COLO829 (cell line): ENCODE measurements at regions not wholly inside any gene's neighbourhood (a gene's known extent, or its start where the extent isn't known, plus 50 kb on each side); places are given as distances from the start of the nearest gene placed in this dataset.
A peak's percentile ranks its signal among the peaks of the same experiment; 100 is the strongest.

ENCODE experiments used
- DNase-seq: peaks from one replicate; pipeline ENCODE4 v3.0.0; 2012; ENCODE audit warnings: low spot score

DNA sequence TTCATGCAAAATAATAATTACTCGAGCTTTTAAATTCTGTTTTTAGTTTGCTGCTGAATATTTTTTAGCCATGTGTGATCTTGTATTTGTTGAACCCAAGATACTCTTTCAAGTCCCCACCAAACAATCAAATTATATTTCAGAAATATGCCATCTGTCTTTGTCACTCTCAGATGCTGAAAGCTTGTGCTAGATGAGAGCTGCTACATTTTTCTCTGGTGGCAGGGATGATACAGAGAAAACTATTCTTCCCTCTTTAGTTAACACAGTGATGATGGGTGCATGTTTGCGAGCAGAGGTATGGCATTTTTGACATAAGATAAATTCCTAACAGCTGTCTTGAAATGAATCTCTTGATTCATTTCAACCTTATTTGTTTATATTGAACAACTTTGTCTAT is 100.6 kb upstream of the NPHP3 start:
- DNase-seq = no peak

- DNase-seq = no peak
Observed at GRCh38 chr3:132822266-132822665, 100.1 kb upstream of the NPHP3 start.

- DNase-seq = no peak
Observed at GRCh38 chr3:132821314-132821713, 99.1 kb upstream of the NPHP3 start.

DNA sequence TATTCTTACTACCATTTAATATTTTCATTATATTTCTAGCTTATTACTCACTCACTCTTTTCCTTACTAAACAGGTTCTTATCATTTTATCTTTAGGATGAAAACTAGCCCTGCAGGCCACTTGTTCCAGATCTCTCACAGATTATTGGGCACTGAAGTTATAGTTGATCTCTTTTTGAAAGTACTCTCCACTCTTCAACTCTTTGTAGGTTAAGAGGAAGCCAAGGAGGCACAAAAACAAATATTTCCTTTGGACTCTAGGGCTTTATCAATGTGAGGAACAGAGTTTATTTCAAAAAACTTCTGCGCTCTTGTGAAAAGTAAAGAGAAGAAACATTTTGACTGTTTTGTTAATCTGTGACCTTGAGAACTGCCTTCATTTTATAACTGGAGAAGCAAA is 96.0 kb upstream of the NPHP3 start:
- DNase-seq = no peak

GRCh38 chr3:132817646-132818177 is 95.5 kb upstream of the NPHP3 start:
- no peak for DNase-seq

DNA sequence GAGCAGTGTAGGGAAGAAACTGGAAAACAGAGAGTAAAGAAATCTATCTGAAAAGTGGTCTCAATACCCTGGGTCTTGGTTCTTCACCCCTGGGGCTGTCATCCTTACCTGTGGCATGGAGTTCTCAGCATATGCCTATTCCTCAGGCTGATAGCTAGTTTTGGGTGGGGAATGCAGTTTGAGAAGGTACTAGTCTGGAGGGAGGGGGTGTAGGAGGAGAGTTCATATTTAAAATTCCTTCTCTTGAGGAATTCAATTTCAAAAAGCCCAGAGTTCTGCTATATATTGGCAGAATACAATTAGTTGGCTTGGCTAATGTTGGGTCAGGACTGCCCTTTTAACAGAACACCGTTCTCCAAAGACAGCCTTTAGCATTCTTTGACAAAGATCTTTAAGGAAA is 82.9 kb upstream of the NPHP3 start:
- DNase-seq = no peak

DNA sequence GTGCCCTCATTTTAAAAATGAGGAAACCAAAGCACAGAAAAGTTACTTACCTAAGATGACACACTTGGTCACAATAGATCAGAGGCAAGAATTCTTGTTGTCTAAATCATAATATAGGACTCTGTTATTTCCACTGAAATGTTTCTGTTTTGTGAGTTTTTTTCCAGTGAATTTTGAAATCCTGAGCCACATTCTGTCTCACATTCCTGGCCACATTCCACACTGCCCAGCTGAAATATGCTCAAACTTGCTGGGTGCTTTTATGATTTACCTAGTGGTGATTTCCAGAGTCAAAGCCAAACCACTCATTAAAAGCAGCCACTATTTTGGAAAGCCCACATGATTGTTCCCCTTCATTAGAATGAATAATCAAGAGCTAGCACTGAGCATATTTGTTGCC is 82.3 kb upstream of the NPHP3 start:
- no peak for DNase-seq

- DNase-seq = no peak
Observed at GRCh38 chr3:132803889-132804288, 81.7 kb upstream of the NPHP3 start.

DNA sequence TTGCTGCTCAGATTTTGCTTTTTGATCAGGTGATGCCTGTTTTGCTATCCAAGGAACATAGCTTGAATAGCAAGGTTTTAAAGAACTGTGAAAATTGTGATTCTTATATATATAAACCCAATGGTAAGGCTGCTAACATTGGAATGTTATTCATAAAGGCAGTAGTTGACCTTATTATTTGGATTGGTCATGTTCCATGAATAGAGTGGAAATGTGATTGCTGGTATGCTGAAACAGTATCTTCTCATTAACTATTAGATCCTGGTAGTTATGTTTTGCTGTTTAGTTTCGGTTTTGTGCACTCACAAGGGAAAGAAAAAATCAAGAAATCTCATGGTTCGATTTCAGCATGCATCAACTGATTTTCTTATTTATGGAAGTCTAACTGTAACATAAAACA is 78.7 kb upstream of the NPHP3 start:
- no peak for DNase-seq

- no peak for DNase-seq
Observed at GRCh38 chr3:132790806-132791205, 68.6 kb upstream of the NPHP3 start.

DNA sequence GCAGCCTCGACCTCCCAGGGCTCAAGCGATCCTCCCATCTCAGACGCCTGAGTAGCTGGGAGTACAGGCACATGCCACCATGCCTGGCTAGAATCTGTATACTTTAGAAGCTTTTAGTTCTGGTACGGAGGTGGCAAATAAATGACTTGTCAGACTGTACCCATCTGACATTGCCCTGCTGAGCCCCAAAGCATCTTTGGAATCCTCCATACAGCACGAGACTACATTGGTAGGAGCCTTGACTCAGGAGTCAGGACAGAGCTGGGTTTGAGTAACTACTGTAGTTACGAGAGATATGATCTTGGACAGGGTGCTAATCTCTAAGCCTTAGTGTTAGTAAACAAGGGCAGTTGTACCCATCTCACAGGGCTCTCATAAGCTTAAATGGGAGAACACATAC is 67.8 kb upstream of the NPHP3 start:
- no peak for DNase-seq

- DNase-seq = peak; percentile 56
Observed at GRCh38 chr3:132788301-132788671, 66.1 kb upstream of the NPHP3 start.

DNA sequence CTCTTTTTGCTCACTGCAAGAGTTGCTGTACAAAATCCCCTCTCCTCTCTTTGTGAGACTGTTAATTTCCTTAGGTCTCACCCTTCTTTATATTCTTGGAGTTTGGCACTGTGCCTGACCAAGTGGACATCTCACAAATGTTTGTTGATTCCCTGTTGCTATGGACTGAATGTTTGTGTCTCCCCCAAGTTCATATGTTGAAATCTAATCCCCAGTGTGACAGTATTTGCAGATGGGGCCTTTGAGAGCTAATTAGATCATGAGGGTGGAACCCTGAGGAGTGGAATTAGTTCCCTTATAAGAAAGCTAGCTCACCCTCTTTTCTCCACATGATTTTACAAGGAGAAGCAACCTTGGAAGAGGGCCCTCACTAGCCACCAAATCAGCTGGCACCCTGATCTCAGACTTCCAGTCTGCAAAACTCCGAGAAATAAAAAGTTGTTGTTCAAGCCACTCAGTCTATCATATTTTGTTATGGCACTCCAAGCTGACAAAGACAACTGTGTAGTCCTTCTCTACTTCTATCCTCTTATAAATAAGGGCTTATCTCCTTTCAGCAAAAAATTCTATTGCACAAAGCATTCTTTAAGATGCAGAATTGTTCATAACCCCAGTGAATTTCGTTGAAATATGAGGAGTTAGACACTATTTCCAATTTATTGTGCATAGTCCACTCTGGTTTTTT is 65.5 kb upstream of the NPHP3 start:
- no peak for DNase-seq

DNA sequence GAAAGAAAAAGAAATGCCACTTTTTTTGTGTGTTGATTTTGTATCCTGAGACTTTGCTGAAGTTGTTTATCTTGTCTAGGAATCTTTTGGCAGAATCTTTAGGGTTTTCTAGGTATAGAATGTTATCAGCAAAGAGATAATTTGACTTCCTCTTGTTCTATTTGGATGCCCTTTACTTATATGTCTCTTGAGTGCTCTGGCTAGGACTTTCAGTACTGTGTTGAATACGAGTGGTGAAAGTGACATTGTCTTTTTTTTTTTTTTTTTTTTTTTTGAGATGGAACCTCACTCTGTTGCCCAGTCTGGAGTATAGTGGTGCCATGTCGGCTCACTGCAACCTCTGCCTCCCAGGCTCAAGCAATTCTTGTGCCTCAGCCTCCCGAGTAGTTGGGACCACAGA is 64.7 kb upstream of the NPHP3 start:
- DNase-seq = no peak

- no peak for DNase-seq
Observed at GRCh38 chr3:132785292-132785691, 63.1 kb upstream of the NPHP3 start.

GRCh38 chr3:132784502-132785025 is 62.4 kb upstream of the NPHP3 start:
- DNase-seq = no peak

DNA sequence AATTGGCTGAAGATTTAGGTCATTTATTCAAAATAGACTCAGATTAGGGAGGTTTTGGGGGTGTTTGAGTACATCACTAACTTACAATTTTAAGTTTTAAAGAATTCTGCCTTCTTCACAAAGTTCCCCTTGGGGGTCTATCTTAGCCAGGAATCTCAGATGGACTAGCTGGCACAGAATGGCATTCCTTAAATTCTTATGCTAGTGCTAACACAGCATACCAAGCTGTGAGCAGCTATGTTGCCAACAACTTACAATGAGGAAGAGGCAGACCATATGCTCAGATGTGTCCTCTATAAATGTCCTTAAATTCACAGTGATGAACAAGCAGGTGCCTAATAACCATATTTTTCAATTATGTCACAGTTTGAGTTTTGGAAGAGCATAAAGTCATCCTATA is 60.9 kb upstream of the NPHP3 start:
- no peak for DNase-seq

- no peak for DNase-seq
Observed at GRCh38 chr3:132781922-132782321, 59.7 kb upstream of the NPHP3 start.

DNA sequence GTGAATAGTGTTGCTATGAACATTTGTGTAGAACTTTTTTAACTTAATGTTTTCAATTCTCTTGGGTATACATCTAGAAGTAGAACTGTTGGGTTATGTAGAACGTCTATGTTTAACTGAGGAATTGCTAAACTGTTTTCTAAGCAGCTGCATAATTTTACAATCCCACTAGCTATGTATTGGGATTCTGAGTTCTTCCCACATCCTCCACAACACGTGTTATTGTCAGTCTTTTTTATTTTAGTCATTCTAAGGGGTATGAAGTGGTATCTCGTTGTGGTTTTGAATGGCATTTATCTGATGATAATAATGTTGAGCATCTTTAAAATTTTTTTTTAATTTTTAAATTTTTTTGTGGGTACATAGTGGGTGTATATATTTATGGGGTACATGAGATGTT is 55.0 kb upstream of the NPHP3 start:
- no peak for DNase-seq

DNA sequence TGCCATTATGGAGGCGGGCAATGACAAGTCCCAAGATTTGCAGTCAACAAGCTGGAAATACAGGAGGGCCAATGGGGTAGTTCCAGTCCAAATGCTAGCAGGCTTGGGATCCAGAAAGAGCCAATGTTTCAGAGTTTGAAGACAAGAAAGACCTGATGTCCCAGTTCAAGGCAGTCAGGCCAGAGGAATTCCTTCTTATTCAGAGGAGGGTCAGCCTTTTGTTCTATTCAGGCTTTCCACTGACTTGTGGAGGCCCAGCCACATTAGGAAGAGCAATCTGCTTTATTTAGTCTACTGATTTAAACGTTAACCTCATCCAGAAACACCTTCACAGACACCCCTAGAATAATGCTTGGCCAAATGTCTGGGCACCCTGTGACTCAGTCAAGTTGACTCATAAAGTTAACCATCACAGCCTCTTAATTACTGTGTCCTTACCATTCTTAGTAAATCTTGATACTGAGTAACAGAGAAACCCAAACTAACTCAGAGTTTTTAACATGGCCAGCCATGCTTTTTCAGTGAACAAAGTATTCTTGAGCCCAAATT is 50.9 kb upstream of the NPHP3 start:
- no peak for DNase-seq

GRCh38 chr3:132772252-132772651 is 50.0 kb upstream of the NPHP3 start:
- DNase-seq = no peak
